ENCODE measurements at regions not wholly inside any gene's neighbourhood (a gene's known extent, or its start where the extent isn't known, plus 50 kb on each side); places are given as distances from the start of the nearest gene placed in this dataset.

GRCh38 chr4:134747108-134747805, 545.7 kb upstream of the PABPC4L start:
- TF ChIP-seq CTCF (IDR thresholded peaks at IDR 0.05; ENCODE audit: borderline replicate concordance, insufficient read depth, low read depth, low read length): no peak
- no peak overlapping the region for H3K4me3 ChIP-seq (ENCODE audit: low read depth, low read length)

- TF ChIP-seq CTCF (IDR thresholded peaks at IDR 0.05; ENCODE audit: borderline replicate concordance, insufficient read depth, low read depth, low read length): no peak
- no peak overlapping the region for H3K4me3 ChIP-seq (ENCODE audit: low read depth, low read length)
These were observed 538.7 kb upstream of the PABPC4L start for GRCh38 chr4:134740290-134740689.

- no peak overlapping the region for H3K4me3 ChIP-seq (ENCODE audit: low read depth, low read length)
- TF ChIP-seq CTCF (IDR thresholded peaks at IDR 0.05; ENCODE audit: borderline replicate concordance, insufficient read depth, low read depth, low read length): no peak
These were observed 534.3 kb upstream of the PABPC4L start for GRCh38 chr4:134735901-134736300.

GRCh38 chr4:134727696-134728095, 526.1 kb upstream of the PABPC4L start:
- H3K4me3 ChIP-seq (ENCODE audit: low read depth, low read length): no peak overlapping the region
- no peak for TF ChIP-seq CTCF (IDR thresholded peaks at IDR 0.05; ENCODE audit: borderline replicate concordance, insufficient read depth, low read depth, low read length)

- no peak for TF ChIP-seq CTCF (IDR thresholded peaks at IDR 0.05; ENCODE audit: borderline replicate concordance, insufficient read depth, low read depth, low read length)
- no peak overlapping the region for H3K4me3 ChIP-seq (ENCODE audit: low read depth, low read length)
These were observed 520.7 kb upstream of the PABPC4L start for GRCh38 chr4:134722306-134722705.

- TF ChIP-seq CTCF (IDR thresholded peaks at IDR 0.05; ENCODE audit: borderline replicate concordance, insufficient read depth, low read depth, low read length): no peak
These were observed 518.4 kb upstream of the PABPC4L start for GRCh38 chr4:134720030-134720429.

GRCh38 chr4:134708616-134709015, 507.0 kb upstream of the PABPC4L start:
- TF ChIP-seq CTCF (IDR thresholded peaks at IDR 0.05; ENCODE audit: borderline replicate concordance, insufficient read depth, low read depth, low read length): no peak
- no peak overlapping the region for H3K4me3 ChIP-seq (ENCODE audit: low read depth, low read length)

More at GRCh38 chr4:134720030-134720429, 518.4 kb upstream of the PABPC4L start:
- H3K4me3 ChIP-seq (ENCODE audit: low read depth, low read length): no peak overlapping the region

Measured in GM12875 (cell line).